ENCODE measurements at regions not wholly inside any gene's neighbourhood (a gene's known extent, or its start where the extent isn't known, plus 50 kb on each side); places are given as distances from the start of the nearest gene placed in this dataset.

GRCh38 chr5:77909237-77909636 is 133.1 kb upstream of the TBCA start:
- Histone ChIP-seq H3K9me3 (replicated peaks; ENCODE audit: control insufficient read depth, insufficient read depth, low read length) (no peaks in the 10 kb centered on the region), H2AFZ (ENCODE audit: control insufficient read depth, low read depth, low read length) (no peak overlapping the region), H3K27ac (ENCODE audit: control insufficient read depth, insufficient read depth) (no peak overlapping the region), H3K36me3 (ENCODE audit: control insufficient read depth in 2 of 2, insufficient read depth in 2 of 2, low read length in 1 of 2) (no peaks in the 10 kb centered on the region), H3K4me3 (no peak overlapping the region), H3K9ac (ENCODE audit: control insufficient read depth, insufficient read depth, low read length) (no peak overlapping the region), H3K4me1 (ENCODE audit: control insufficient read depth, insufficient read depth, low read length) (no peaks in the 10 kb centered on the region), H3K79me2 (ENCODE audit: control insufficient read depth, insufficient read depth, low read length) (no peaks in the 10 kb centered on the region), H4K20me1 (ENCODE audit: control insufficient read depth, insufficient read depth) (no peaks in the 10 kb centered on the region), H3K4me2 (ENCODE audit: control insufficient read depth, insufficient read depth) (no peak overlapping the region), H3K27me3 (replicated peaks in 1 of 2; ENCODE audit: control insufficient read depth in 2 of 2, insufficient read depth in 2 of 2, low read length in 1 of 2) (no peaks in the 10 kb centered on the region)
- in situ Hi-C loops (cut with MboI) (no loop called here), intact Hi-C loops (cut with micrococcal nuclease; ENCODE audit: unreplicated experiment) (no loop called here)
- RAD21 ChIA-PET (ENCODE audit: unreplicated experiment) = no interaction called here
- WGBS (ENCODE audit: insufficient coverage, insufficient replicate concordance, low lambda C conversion rate, missing lambda C conversion rate) = 44% methylated on average over 2 of the region's 2 CpGs
- ATAC-seq = no peak
- CTCF ChIA-PET = no interaction called here
- POLR2A ChIA-PET = no interaction called here
- no TSS peak for BruUV-seq (replicated peaks)
- TF ChIP-seq ZBED1 (IDR thresholded peaks at IDR 0.05; ENCODE audit: borderline replicate concordance) = no peak
- TF ChIP-seq E2F8 (IDR thresholded peaks at IDR 0.05; ENCODE audit: low read depth, partially characterized antibody) = no peak
- no peak for TF ChIP-seq BRCA1 (IDR thresholded peaks at IDR 0.05; ENCODE audit: low read depth, low read length)
- no peak for TF ChIP-seq BCLAF1 (IDR thresholded peaks at IDR 0.05)
- TF ChIP-seq, protein P1, sequence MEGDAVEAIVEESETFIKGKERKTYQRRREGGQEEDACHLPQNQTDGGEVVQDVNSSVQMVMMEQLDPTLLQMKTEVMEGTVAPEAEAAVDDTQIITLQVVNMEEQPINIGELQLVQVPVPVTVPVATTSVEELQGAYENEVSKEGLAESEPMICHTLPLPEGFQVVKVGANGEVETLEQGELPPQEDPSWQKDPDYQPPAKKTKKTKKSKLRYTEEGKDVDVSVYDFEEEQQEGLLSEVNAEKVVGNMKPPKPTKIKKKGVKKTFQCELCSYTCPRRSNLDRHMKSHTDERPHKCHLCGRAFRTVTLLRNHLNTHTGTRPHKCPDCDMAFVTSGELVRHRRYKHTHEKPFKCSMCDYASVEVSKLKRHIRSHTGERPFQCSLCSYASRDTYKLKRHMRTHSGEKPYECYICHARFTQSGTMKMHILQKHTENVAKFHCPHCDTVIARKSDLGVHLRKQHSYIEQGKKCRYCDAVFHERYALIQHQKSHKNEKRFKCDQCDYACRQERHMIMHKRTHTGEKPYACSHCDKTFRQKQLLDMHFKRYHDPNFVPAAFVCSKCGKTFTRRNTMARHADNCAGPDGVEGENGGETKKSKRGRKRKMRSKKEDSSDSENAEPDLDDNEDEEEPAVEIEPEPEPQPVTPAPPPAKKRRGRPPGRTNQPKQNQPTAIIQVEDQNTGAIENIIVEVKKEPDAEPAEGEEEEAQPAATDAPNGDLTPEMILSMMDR (IDR thresholded peaks at IDR 0.05 in 2 of 3, conservative IDR thresholded peaks at IDR 0.05 in 1 of 3; ENCODE audit: control insufficient read depth in 2 of 3, extremely low read depth in 1 of 3, insufficient read depth in 1 of 3, low read depth in 3 of 3, low read length in 3 of 3) = no peak
- TF ChIP-seq NRF1 (conservative IDR thresholded peaks at IDR 0.05; ENCODE audit: low read depth, low read length) = no peak
- TF ChIP-seq, protein P2, sequence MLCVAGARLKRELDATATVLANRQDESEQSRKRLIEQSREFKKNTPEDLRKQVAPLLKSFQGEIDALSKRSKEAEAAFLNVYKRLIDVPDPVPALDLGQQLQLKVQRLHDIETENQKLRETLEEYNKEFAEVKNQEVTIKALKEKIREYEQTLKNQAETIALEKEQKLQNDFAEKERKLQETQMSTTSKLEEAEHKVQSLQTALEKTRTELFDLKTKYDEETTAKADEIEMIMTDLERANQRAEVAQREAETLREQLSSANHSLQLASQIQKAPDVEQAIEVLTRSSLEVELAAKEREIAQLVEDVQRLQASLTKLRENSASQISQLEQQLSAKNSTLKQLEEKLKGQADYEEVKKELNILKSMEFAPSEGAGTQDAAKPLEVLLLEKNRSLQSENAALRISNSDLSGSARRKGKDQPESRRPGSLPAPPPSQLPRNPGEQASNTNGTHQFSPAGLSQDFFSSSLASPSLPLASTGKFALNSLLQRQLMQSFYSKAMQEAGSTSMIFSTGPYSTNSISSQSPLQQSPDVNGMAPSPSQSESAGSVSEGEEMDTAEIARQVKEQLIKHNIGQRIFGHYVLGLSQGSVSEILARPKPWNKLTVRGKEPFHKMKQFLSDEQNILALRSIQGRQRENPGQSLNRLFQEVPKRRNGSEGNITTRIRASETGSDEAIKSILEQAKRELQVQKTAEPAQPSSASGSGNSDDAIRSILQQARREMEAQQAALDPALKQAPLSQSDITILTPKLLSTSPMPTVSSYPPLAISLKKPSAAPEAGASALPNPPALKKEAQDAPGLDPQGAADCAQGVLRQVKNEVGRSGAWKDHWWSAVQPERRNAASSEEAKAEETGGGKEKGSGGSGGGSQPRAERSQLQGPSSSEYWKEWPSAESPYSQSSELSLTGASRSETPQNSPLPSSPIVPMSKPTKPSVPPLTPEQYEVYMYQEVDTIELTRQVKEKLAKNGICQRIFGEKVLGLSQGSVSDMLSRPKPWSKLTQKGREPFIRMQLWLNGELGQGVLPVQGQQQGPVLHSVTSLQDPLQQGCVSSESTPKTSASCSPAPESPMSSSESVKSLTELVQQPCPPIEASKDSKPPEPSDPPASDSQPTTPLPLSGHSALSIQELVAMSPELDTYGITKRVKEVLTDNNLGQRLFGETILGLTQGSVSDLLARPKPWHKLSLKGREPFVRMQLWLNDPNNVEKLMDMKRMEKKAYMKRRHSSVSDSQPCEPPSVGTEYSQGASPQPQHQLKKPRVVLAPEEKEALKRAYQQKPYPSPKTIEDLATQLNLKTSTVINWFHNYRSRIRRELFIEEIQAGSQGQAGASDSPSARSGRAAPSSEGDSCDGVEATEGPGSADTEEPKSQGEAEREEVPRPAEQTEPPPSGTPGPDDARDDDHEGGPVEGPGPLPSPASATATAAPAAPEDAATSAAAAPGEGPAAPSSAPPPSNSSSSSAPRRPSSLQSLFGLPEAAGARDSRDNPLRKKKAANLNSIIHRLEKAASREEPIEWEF (IDR thresholded peaks at IDR 0.05; ENCODE audit: insufficient replicate concordance, low read depth, low read length) = no peak
- TF ChIP-seq RELA (IDR thresholded peaks at IDR 0.05; ENCODE audit: borderline replicate concordance, partially characterized antibody) = no peak
- TF ChIP-seq MEF2A (IDR thresholded peaks at IDR 0.05; ENCODE audit: insufficient read depth, low read depth, low read length) = no peak
- TF ChIP-seq ZNF217 (IDR thresholded peaks at IDR 0.05) = no peak
- DNase-seq (ENCODE audit: low read depth, low spot score) = no peak
- SMC1A ChIA-PET (ENCODE audit: uncharacterized antibody, unreplicated experiment) = interaction anchor here (0.5 to 1.3 kb wide), 3 partner anchors 28 to 1125 kb away, joined by 3 to 4 read pairs (median 3); no protein-coding TSS in a partner anchor
- FAIRE-seq = no peak
